ENCODE measurements at regions not wholly inside any gene's neighbourhood (a gene's known extent, or its start where the extent isn't known, plus 50 kb on each side); places are given as distances from the start of the nearest gene placed in this dataset.

- FAIRE-seq: no peak
- TF ChIP-seq CTCF (IDR thresholded peaks at IDR 0.05; ENCODE audit: insufficient read depth, missing control alignments): no peak
- no peak for DNase-seq (ENCODE audit: insufficient read length, low spot score)
Observed at GRCh38 chr1:72586023-72586685, 303.8 kb upstream of the NEGR1 start.

DNA sequence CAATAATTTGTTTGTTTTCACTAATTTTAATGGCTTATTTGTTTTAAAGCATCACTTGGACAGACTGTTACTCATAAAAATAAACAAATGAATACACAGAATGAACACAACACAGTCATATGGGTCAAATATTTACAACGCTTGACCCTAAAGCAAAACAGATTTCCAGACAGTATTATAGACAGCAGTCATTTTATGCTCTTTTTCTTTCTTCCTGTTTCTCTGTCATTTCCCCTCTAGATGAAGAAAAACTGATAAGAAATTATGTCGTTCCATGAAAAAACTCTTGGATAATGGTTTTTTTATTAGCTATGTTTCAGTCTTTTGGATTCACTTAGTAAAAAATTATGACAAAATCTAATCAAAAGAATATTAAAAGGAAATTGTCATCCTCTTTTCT, 297.3 kb upstream of the NEGR1 start:
- DNase-seq (ENCODE audit: insufficient read length, low spot score) (no peak), FAIRE-seq (no peak)
- TF ChIP-seq CTCF (IDR thresholded peaks at IDR 0.05; ENCODE audit: insufficient read depth, missing control alignments): no peak

DNA sequence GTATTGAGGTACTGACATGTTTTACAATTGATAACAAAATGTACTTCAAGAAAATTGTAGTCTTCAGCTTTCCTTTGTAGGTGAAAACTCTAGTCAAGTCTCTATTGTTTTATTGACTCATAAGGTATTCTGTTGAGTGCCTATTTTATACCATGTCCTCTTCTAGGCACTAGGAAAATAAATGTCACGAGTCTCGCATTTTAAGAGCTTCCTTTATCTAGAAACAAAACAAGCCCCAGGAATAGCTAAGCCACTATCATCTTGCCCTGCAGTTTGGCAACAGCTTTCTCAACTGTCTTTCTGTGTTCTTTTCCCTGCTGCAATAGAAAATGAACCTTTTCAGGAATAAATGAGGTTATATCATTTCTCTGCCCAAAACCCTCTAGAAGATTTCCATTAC, 288.5 kb upstream of the NEGR1 start:
- no peak for TF ChIP-seq CTCF (IDR thresholded peaks at IDR 0.05; ENCODE audit: insufficient read depth, missing control alignments)
- DNase-seq (ENCODE audit: insufficient read length, low spot score) (no peak), FAIRE-seq (no peak)

GRCh38 chr1:72568113-72568512, 285.8 kb upstream of the NEGR1 start:
- no peak for TF ChIP-seq CTCF (IDR thresholded peaks at IDR 0.05; ENCODE audit: insufficient read depth, missing control alignments)
- DNase-seq (ENCODE audit: insufficient read length, low spot score): no peak
- FAIRE-seq: no peak

- FAIRE-seq (no peak), DNase-seq (ENCODE audit: insufficient read length, low spot score) (no peak)
- TF ChIP-seq CTCF (IDR thresholded peaks at IDR 0.05; ENCODE audit: insufficient read depth, missing control alignments): no peak
Observed at GRCh38 chr1:72567521-72567920, 285.2 kb upstream of the NEGR1 start.

GRCh38 chr1:72564749-72565148, 282.4 kb upstream of the NEGR1 start:
- FAIRE-seq (no peak), DNase-seq (ENCODE audit: insufficient read length, low spot score) (no peak)
- no peak for TF ChIP-seq CTCF (IDR thresholded peaks at IDR 0.05; ENCODE audit: insufficient read depth, missing control alignments)

DNA sequence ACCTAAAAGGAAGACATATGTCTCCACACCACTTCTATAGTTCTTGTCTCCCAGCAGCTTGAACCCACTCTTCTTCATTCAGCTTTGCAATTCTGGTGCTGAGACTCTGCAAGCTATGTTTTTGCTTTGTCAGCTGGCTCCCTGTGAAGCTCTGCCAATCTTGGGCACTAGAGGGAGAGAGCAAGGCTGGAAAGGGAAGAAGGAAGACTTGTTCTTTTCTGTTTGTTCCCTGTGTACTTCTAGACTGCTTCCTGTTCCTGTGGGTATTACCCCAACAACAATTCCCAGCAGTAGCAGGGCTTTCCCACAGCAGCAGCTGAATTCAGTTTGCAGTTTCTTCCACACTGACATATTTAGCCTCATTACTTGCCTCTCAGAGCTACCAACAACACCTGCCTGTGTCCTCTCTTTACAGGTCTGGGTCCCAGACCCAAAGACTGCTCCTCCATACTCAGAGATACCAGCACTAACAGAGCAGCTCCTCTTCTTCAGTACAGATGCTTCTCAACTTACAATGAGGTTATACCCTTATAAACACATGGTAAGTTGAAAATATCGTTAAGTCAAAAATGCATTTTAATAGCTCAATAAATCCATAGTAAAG, 275.2 kb upstream of the NEGR1 start:
- no peak for DNase-seq (ENCODE audit: insufficient read length, low spot score)
- no peak for FAIRE-seq
- TF ChIP-seq CTCF (IDR thresholded peaks at IDR 0.05; ENCODE audit: insufficient read depth, missing control alignments): no peak
